HG02970 (cell line): ENCODE measurements at regions not wholly inside any gene's neighbourhood (a gene's known extent, or its start where the extent isn't known, plus 50 kb on each side); places are given as distances from the start of the nearest gene placed in this dataset.
"Not testable (repeated sequence)": the region's sequence is repeated elsewhere in the genome, so short reads cannot be mapped to it uniquely, and the experiment has no call there.

ENCODE experiments used
- ATAC-seq: cut with Tn5 transposase; IDR thresholded peaks from one replicate; pipeline ENCODE4 v1.9.1; 2021; ENCODE audit warnings: mild to moderate bottlenecking, moderate library complexity, moderate number of reproducible peaks; ENCODE audit not compliant: unreplicated experiment, low FRiP score

DNA sequence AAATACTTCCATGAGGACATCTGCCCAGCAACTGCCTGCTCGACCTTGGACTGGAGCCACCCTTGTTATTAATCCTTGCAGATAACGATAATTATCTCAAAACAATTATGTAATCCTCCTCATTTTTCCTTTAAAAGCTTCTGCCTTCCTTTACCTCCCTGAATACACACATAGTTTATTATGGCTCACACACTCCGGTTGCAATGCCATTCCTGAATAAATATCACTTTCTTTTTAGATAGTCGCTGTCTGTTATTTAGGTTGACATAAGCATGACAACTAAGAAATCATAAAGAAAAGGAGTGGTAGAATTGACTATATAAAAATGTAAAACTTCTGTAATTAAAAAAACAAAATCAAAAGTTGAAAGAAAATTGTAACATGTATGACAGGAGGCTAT is 64.8 kb downstream of the B4GALT7 start:
- ATAC-seq, result not testable (repeated sequence)

DNA sequence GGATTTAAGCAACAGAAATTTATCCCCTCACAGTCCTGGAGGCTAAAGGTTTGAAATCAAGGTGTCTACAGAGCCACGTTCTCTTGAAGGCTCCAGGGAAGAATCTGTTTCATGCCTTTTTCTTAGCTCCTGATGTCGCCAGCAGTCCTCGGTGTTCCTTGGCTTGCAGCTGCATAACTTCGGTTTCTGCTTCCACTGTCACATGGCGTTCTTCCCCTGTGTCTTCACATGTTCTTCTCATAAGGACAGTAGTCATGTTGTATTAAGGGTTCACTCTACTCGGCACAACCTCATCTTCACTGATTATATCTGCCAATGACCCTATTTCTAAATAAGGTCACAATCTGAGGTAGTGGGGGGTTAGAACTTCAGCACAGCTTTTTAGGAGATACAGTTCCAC is 65.2 kb downstream of the B4GALT7 start:
- ATAC-seq, result not testable (repeated sequence)

DNA sequence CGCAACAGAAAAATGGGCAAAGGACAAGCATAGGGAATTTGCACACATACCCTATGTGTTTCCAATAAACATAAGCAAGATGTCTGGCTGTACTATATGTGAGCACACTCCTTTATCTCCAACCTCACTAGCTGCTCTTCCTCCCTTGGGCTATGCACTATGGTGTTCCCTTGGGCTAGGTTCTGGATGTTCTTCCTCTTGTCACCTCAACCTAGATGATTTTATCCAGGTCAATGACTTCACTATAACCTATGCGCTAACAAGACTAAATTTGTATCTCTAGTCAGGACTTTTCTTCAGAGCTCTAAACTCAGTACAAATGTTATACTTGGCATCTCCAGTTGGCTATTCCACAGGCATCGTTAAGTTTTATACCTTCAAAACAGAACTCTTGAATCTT is 66.0 kb downstream of the B4GALT7 start:
- ATAC-seq, result not testable (repeated sequence)

DNA sequence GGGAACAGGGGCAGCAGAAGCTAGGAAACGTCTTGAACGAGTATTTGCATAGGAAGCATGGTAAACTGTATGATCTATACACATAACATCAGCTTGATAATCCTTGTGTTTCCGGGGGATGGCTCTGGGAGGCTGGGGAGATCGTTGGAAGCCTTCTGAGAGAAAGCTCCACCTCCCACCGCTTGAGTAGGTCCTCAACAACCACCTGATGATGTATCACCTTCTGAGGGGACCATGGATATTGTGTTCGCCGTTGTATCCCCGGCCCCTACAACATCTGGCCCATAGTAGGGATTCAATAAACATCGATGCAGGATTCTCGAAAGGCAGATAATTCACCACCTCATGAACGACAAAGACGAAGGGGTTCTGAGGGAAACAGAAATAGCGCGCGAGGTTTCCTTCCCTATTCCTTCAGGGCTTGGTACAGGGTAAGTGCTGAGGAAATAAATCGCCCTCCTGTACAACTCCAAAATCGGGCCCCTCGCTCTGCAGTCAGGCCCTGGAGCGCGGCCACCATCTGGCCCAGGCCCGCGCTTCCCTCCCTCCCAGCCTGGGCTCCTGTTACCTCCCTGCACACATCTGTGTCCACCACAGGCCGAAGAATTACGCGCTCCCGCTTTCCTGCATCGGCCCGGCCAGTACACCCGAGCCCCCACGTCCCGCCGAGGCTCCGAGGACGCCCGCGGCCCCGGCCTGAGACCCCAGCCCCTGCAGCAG is 71.3 kb downstream of the B4GALT7 start:
- peak; percentile 8 for ATAC-seq

DNA sequence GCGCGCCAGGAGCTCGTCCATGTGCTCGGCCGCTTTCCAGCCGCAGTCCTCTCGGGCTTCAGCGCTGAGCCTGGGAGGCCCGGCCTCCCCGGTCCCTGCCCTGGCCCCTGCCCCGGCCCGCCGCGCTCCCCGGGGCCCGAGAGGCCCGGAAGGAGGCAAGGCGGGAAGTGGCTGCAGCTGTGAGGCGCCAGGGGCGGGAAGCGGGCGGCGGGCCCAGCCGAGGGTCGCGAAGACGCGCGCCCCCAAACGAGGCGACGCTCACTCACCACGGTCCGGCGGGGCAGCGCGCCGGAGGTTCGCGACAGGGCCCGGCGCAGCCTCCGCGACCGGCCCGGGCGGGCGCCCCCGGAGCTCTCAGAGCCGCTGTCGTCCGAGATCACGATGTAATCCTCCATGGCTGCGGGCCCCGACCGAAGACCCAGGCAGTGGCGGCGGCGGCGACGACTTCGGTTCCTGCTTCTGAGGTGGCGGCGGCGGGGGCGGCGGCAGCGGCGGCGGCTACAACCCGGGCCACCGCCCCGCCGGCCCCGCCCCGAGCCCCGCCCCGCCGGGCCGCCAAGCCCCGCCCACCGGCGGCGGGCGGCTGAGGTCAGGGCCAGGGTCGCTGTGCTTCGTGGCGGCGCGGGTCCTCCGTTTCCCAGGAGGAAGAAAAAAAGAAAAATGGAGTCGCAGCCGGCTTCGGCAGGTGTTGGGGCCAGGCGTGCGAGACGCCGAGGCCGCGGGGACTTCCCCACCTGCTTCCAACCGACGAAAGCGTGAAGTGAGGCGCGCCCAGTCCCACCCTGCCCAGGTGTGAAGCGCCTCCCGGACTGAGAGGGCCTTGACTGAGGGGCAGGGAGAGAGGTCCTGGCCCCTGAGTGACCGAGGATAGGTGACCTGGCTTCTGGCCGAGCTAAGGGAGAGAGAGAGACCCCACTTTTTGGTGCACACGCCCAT is 72.1 kb downstream of the B4GALT7 start:
- ATAC-seq, result peak; percentile 80
